ENCODE measurements at regions not wholly inside any gene's neighbourhood (a gene's known extent, or its start where the extent isn't known, plus 50 kb on each side); places are given as distances from the start of the nearest gene placed in this dataset.
"Not testable (repeated sequence)": the region's sequence is repeated elsewhere in the genome, so short reads cannot be mapped to it uniquely, and the experiment has no call there.

DNA sequence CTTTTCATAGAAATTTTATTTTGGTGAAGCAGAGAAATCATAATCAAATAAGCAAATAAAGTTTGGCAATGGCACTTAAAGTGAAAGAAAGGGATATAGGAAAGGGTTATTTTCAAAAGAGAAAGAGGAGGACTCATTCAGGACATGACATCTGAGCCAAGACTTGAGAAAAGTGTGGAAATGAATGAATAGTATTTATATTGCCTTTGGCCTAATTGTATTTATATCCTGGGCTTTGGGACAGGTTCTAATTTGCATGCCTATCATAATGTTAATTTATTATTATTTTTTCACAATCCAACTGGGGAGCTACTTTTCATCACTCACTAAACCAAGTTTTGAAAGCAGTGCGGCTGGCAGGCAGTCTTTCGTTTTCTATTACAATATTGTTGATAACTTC is 376.8 kb downstream of the HGF start:
- no peak overlapping the region for H3K4me3 ChIP-seq (ENCODE audit: low read length)
- DNase-seq (ENCODE audit: low read depth) = no peak
- TF ChIP-seq, protein P1, sequence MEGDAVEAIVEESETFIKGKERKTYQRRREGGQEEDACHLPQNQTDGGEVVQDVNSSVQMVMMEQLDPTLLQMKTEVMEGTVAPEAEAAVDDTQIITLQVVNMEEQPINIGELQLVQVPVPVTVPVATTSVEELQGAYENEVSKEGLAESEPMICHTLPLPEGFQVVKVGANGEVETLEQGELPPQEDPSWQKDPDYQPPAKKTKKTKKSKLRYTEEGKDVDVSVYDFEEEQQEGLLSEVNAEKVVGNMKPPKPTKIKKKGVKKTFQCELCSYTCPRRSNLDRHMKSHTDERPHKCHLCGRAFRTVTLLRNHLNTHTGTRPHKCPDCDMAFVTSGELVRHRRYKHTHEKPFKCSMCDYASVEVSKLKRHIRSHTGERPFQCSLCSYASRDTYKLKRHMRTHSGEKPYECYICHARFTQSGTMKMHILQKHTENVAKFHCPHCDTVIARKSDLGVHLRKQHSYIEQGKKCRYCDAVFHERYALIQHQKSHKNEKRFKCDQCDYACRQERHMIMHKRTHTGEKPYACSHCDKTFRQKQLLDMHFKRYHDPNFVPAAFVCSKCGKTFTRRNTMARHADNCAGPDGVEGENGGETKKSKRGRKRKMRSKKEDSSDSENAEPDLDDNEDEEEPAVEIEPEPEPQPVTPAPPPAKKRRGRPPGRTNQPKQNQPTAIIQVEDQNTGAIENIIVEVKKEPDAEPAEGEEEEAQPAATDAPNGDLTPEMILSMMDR (conservative IDR thresholded peaks at IDR 0.05; ENCODE audit: low read depth, low read length) = no peak

DNA sequence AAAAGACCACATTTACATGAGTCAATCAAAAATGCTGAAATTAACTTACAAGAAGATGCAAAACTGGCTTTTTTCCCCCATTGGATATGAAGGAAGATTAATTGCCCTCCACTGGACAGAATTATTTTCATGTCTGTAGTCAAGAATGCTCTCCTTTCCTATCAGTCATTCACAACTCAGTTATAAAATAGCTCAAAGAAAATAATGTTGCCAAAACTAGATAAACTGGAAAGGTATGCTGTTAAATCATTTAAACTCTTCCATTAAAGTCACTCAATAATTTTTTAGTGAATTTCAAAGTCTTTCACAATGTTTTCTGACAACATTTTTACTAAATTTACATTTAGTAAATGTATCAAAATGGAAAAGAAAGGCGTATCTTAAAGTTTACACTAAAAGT is 384.5 kb downstream of the HGF start:
- TF ChIP-seq, protein P1 (conservative IDR thresholded peaks at IDR 0.05; ENCODE audit: low read depth, low read length) = no peak
- H3K4me3 ChIP-seq (ENCODE audit: low read length) = no peak overlapping the region
- DNase-seq (ENCODE audit: low read depth) = no peak

GRCh38 chr7:81383846-81384245 is 386.0 kb downstream of the HGF start:
- H3K4me3 ChIP-seq (ENCODE audit: low read length) = no peak overlapping the region
- DNase-seq (ENCODE audit: low read depth) = no peak
- TF ChIP-seq, protein P1 (conservative IDR thresholded peaks at IDR 0.05; ENCODE audit: low read depth, low read length) = no peak

DNA sequence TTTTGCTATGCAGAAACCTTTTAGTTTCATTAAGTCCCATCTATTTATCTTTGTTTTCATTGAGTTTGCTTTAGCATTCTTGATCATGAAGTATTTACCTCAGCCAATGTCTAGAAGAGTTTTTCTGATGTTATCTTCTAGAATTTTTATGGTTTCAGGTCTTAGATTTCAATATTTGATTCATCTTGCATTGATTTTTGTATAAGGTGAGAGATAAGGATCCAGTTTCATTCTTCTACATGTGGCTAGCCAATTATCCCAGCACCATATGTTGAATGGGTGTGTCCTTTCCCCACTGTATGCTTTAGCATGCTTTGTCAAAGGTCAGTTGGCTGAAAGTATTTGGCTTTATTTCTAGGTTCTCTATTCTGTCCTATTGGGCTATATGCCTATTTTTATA is 395.2 kb downstream of the HGF start:
- not testable (repeated sequence) for H3K4me3 ChIP-seq (ENCODE audit: low read length); DNase-seq (ENCODE audit: low read depth)

DNA sequence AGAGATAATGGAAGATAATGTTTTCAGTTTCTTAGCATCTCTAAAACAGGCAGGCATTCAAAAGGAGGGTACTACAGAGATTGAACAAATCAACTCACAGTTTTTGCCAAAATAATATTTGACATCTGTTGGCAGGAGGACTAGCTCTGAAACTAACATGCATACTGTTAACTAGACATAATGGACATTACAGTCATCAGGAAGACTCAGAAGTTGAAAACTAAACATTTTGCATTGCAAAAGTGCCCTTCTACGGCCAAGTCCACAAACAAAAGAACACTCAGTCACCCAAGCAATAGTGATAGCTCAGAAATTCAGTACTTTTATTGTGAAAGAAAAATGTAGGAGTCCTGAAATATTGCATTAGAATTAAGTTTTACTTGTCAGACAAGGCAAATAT is 399.0 kb downstream of the HGF start:
- TF ChIP-seq, protein P1 (conservative IDR thresholded peaks at IDR 0.05; ENCODE audit: low read depth, low read length) = no peak
- DNase-seq (ENCODE audit: low read depth) = no peak
- no peak overlapping the region for H3K4me3 ChIP-seq (ENCODE audit: low read length)

- no peak for DNase-seq (ENCODE audit: low read depth)
- no peak overlapping the region for H3K4me3 ChIP-seq (ENCODE audit: low read length)
- TF ChIP-seq, protein P1 (conservative IDR thresholded peaks at IDR 0.05; ENCODE audit: low read depth, low read length) = no peak
These were observed 402.4 kb downstream of the HGF start for GRCh38 chr7:81367326-81367931.

DNA sequence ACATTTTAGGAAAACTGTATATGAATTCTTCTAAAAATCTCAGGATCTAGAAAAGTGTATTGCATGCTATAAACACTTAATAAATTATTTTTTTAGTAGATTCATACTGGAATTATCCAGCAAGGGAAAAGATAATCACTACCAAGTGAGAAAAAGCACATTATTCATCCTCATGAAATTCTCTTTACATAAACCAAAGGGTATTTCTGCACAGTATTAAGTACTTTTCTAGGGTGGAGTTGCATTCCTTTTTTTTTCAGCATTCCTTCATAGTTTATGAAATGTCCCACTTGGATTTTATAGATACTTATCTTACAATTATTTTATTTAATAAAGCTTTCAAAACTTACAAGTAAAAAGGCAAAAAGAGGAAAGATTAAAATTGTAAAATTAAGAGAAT is 403.3 kb downstream of the HGF start:
- DNase-seq (ENCODE audit: low read depth) = peak; percentile 43
- TF ChIP-seq, protein P1 (conservative IDR thresholded peaks at IDR 0.05; ENCODE audit: low read depth, low read length) = no peak

More for the DNA sequence above, 403.3 kb downstream of the HGF start:
- H3K4me3 ChIP-seq (ENCODE audit: low read length) = no peak overlapping the region

Measured in retinal pigment epithelial cell (primary cell).